Adrenal gland (tissue), 9 donors: ENCODE measurements at regions not wholly inside any gene's neighbourhood (a gene's known extent, or its start where the extent isn't known, plus 50 kb on each side); places are given as distances from the start of the nearest gene placed in this dataset.

Experiments used
- DNase-seq, 7 donors: peaks; one replicate each; pipeline ENCODE4 v3.0.0-alpha.2; 2019 to 2020
- H3K27ac ChIP-seq, 5 donors: fragments of 200-600 bp; sonication (generic) in 4 of 5; 1 replicate in 3 of 5; 2 replicates in 2 of 5; pipeline versions ENCODE4 v1.5.1 to v1.8.0; 2016 to 2020; ENCODE audit warnings: mild to moderate bottlenecking in 1 of 5
- H3K27me3 ChIP-seq: fragments of 200-600 bp; 2 replicates; pipeline ENCODE4 v1.8.0; 2021
- H3K36me3 ChIP-seq, 2 donors: fragments of 200-600 bp; replicated peaks in 1 of 2; 1 replicate in 1 of 2; 2 replicates in 1 of 2; pipeline versions ENCODE4 v1.5.1 to v1.8.0; 2018 to 2022
- H3K4me1 ChIP-seq, 2 donors: fragments of 200-600 bp; replicated peaks in 1 of 2; 1 replicate in 1 of 2; 2 replicates in 1 of 2; pipeline versions ENCODE4 v1.5.1 to v1.8.0; 2018 to 2021
- H3K4me3 ChIP-seq, 4 donors: fragments of 200-600 bp; sonication (generic) in 3 of 4; one replicate each; pipeline ENCODE4 v1.5.1; 2016 to 2018
- H3K9me3 ChIP-seq, 3 donors: fragments of 200-600 bp; sonication (generic) in 1 of 3; replicated peaks in 1 of 3; 1 replicate in 2 of 3; 2 replicates in 1 of 3; pipeline versions ENCODE4 v1.5.1 to v1.8.0; 2016 to 2021
- POLR2A ChIP-seq, 2 donors: fragments of 450-650 bp; IDR thresholded peaks; one replicate each; pipeline ENCODE4 v1.6.1; 2017; ENCODE audit warnings: antibody characterized with exemption in 2 of 2, mild to moderate bottlenecking in 2 of 2, moderate library complexity in 1 of 2
- WGBS, 4 donors: extraction: QIAGEN DNeasy Blood & Tissue Kit in 2 of 4; methylation state at CpG; one replicate each; pipeline versions ENCODE4 v1.1.5 to v1.1.7; 2013 to 2017; 5-methylcytosine and 5-hydroxymethylcytosine counted together
- intact Hi-C, 2 donors: fragments of 100-400 bp; cut with DNase I; formaldehyde crosslinking; loops; one replicate each; pipeline versions ENCODE4 v1.14.1 to v1.15.0; 2022 to 2023
- TF ChIP-seq, protein P1 (sequence below), 6 experiments: fragments of 450-650 bp in 4 of 6; fragments of 200-600 bp in 2 of 6; sonication (generic) in 1 of 6; IDR thresholded peaks; 1 replicate in 5 of 6; 2 replicates in 1 of 6; pipeline versions ENCODE4 v1.5.1 to v1.8.0; 2016 to 2021; ENCODE audit warnings: antibody characterized with exemption in 6 of 6, mild to moderate bottlenecking in 2 of 6, moderate library complexity in 1 of 6
- donor health status: healthy with polysubstance abuse.
- donor health status: Bipolar disorder and iron deficiency.
- donor health status: DM: yes; HTN: yes; CAD: no.
- donor health status: DM: no; HTN: no; CAD: no.
- donor health status: DM: no; HTN: no; CAD: no.

DNA sequence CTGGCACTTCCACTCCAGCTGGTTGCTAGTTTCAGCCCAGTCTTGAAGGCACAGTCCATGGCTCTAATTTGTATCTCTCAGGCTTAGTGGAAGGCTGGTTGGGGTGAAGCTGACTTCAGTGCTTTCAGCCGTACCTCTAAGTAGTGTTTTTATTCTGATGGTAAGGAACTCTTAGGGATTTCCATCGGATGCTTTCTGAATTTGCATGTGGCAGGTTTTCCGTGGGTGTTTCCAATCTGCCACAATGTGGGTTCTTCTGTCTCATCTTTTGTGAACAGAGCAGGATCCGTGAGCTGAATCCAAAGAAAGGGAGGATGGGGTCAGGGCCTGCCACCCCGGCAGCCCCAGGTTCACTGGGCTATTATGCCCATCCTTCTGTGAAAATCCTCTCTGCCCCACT is 607.9 kb upstream of the MKI67 start:
- WGBS, 4 donors = 74 to 91% (median 80%) methylated on average over 5 of the region's 5 CpGs
- H3K9me3 ChIP-seq = no peaks in the 10 kb centered on the region
- no peak for DNase-seq
- intact Hi-C loops = no loop called here
- TF ChIP-seq, protein P1, sequence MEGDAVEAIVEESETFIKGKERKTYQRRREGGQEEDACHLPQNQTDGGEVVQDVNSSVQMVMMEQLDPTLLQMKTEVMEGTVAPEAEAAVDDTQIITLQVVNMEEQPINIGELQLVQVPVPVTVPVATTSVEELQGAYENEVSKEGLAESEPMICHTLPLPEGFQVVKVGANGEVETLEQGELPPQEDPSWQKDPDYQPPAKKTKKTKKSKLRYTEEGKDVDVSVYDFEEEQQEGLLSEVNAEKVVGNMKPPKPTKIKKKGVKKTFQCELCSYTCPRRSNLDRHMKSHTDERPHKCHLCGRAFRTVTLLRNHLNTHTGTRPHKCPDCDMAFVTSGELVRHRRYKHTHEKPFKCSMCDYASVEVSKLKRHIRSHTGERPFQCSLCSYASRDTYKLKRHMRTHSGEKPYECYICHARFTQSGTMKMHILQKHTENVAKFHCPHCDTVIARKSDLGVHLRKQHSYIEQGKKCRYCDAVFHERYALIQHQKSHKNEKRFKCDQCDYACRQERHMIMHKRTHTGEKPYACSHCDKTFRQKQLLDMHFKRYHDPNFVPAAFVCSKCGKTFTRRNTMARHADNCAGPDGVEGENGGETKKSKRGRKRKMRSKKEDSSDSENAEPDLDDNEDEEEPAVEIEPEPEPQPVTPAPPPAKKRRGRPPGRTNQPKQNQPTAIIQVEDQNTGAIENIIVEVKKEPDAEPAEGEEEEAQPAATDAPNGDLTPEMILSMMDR (IDR thresholded peaks at IDR 0.05) = no peak
- no peak for TF ChIP-seq POLR2A (IDR thresholded peaks at IDR 0.05)
- no peak overlapping the region for H3K4me3 ChIP-seq
- H3K27me3 ChIP-seq = no peaks in the 10 kb centered on the region
- no peak overlapping the region for H3K27ac ChIP-seq
- H3K4me1 ChIP-seq = no peaks in the 10 kb centered on the region
- H3K36me3 ChIP-seq = no peaks in the 10 kb centered on the region

DNA sequence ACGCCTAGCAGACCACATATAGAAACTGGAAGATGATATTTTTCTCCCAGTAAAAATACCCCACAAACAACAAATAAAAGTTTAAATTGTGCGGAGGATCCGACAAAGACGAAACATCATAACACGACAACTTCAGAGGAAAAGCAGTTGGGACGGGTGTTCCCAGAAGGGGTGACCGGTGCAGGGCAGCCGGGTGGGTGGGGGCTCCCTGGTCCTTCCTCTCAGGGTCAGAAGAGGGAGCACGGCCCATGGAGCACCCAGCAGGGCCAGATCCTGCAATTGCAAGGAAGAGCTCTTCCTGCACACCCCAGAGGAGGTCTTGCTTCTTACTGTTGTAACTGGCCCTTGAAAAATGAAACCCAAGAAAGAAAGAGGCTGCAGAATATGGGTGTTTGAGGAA is 608.5 kb upstream of the MKI67 start:
- WGBS, 4 donors = 77 to 92% (median 83%) methylated on average over 9 of the region's 9 CpGs
- no peak for TF ChIP-seq POLR2A (IDR thresholded peaks at IDR 0.05)
- TF ChIP-seq, protein P1 (IDR thresholded peaks at IDR 0.05) = no peak
- Histone ChIP-seq H3K9me3 (no peaks in the 10 kb centered on the region), H3K4me3 (no peak overlapping the region), H3K36me3 (no peaks in the 10 kb centered on the region), H3K27me3 (no peaks in the 10 kb centered on the region), H3K4me1 (no peaks in the 10 kb centered on the region), H3K27ac (no peak overlapping the region)
- intact Hi-C loops = no loop called here
- no peak for DNase-seq

DNA sequence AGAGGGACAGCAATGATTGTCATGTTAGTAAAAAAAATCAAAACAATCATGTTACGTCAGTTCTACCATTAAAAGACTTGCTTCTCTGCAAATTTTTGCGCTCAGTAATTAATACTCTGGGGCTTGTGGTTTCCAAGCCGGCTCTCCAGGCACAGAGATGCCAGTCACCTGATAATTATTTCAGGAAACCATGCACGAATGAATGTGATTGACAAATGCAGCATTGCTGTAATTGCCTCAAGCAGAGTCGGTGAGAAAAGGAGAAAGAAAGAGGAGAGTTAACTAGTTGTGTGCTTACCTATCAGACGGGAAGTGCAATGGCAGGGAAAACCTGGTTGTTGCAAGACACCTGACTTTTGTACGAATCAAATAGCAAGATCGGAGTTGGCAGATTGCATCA is 609.8 kb upstream of the MKI67 start:
- TF ChIP-seq POLR2A (IDR thresholded peaks at IDR 0.05) = no peak
- TF ChIP-seq, protein P1 (IDR thresholded peaks at IDR 0.05) = no peak
- H3K27me3 ChIP-seq = peaks cover 3% of the 10 kb centered on the region
- H3K36me3 ChIP-seq = no peaks in the 10 kb centered on the region
- H3K4me1 ChIP-seq = no peaks in the 10 kb centered on the region
- no peaks in the 10 kb centered on the region for H3K9me3 ChIP-seq
- no peak overlapping the region for H3K27ac ChIP-seq
- H3K4me3 ChIP-seq = no peak overlapping the region
- DNase-seq = no peak
- 60 to 73% (median 69%) methylated on average over 8 of the region's 8 CpGs for WGBS, 4 donors
- intact Hi-C loops = no loop called here

DNA sequence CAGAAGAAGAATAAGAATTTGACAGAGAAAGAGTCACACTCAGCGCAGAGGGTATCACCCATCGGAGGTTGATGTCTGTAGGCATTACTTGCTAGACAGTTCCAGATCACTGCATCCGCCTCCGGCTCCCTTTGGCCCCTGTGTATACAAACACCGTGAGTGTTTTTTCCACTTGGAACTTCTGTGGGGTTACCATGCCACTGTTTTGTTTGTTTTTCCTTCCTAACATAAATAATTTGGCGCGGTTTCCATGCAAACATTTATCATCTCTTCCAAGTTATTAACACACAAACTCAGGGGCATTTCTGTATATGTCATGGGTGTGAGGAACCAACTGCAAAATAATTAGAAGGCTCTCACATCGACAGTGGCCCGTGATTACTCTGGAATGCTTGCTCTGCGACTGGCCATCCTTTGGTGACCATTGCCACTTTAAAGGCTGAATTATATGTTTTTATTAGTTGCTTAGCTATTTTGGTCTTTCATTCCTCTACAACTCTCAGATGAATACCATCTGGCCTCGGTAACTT is 612.2 kb upstream of the MKI67 start:
- DNase-seq = no peak
- Histone ChIP-seq H3K27me3 (peaks cover 3% of the 10 kb centered on the region), H3K9me3 (no peaks in the 10 kb centered on the region), H3K36me3 (no peaks in the 10 kb centered on the region), H3K4me1 (no peaks in the 10 kb centered on the region), H3K27ac (no peak overlapping the region), H3K4me3 (no peak overlapping the region)
- TF ChIP-seq, protein P1 (IDR thresholded peaks at IDR 0.05) = no peak
- no peak for TF ChIP-seq POLR2A (IDR thresholded peaks at IDR 0.05)
- 60 to 73% (median 63%) methylated on average over 11 of the region's 11 CpGs for WGBS, 4 donors
- intact Hi-C loops = no loop called here
